HG03097 (cell line): ENCODE measurements at regions not wholly inside any gene's neighbourhood (a gene's known extent, or its start where the extent isn't known, plus 50 kb on each side); places are given as distances from the start of the nearest gene placed in this dataset.
"Not testable (repeated sequence)": the region's sequence is repeated elsewhere in the genome, so short reads cannot be mapped to it uniquely, and the experiment has no call there.

Source experiments
- ATAC-seq: cut with Tn5 transposase; IDR thresholded peaks from one replicate; pipeline ENCODE4 v1.9.1; 2021; ENCODE audit not compliant: unreplicated experiment, low FRiP score

- ATAC-seq = no peak
Measured at GRCh38 chr3:181610083-181610972, 101.4 kb upstream of the SOX2 start.

GRCh38 chr3:181609030-181609767, 102.5 kb upstream of the SOX2 start:
- ATAC-seq = no peak

- ATAC-seq = no peak
Measured at GRCh38 chr3:181604267-181604666, 107.5 kb upstream of the SOX2 start.

- no peak for ATAC-seq
Measured at GRCh38 chr3:181596126-181596525, 115.6 kb upstream of the SOX2 start.

- not testable (repeated sequence) for ATAC-seq
Measured at GRCh38 chr3:181590939-181591338, 120.8 kb upstream of the SOX2 start.

GRCh38 chr3:181582619-181583018, 129.1 kb upstream of the SOX2 start:
- ATAC-seq = no peak

- no peak for ATAC-seq
Measured at GRCh38 chr3:181581656-181582055, 130.1 kb upstream of the SOX2 start.

- no peak for ATAC-seq
Measured at GRCh38 chr3:181578743-181579142, 133.0 kb upstream of the SOX2 start.

GRCh38 chr3:181572432-181572831, 139.3 kb upstream of the SOX2 start:
- ATAC-seq = no peak

GRCh38 chr3:181570472-181570871, 141.3 kb upstream of the SOX2 start:
- ATAC-seq = no peak

- ATAC-seq = no peak
Measured at GRCh38 chr3:181569356-181569940, 142.3 kb upstream of the SOX2 start.

- no peak for ATAC-seq
Measured at GRCh38 chr3:181568693-181569092, 143.0 kb upstream of the SOX2 start.

- ATAC-seq = no peak
Measured at GRCh38 chr3:181568248-181568647, 143.5 kb upstream of the SOX2 start.

GRCh38 chr3:181567311-181568075, 144.2 kb upstream of the SOX2 start:
- ATAC-seq = no peak

- ATAC-seq = no peak
Measured at GRCh38 chr3:181565416-181565815, 146.3 kb upstream of the SOX2 start.

GRCh38 chr3:181564222-181564621, 147.5 kb upstream of the SOX2 start:
- no peak for ATAC-seq

- no peak for ATAC-seq
Measured at GRCh38 chr3:181561139-181562031, 150.3 kb upstream of the SOX2 start.

GRCh38 chr3:181558870-181559269, 152.9 kb upstream of the SOX2 start:
- ATAC-seq = no peak

GRCh38 chr3:181555681-181556080, 156.0 kb upstream of the SOX2 start:
- ATAC-seq = no peak
